MCF 10A (cell line): ENCODE measurements at regions not wholly inside any gene's neighbourhood (a gene's known extent, or its start where the extent isn't known, plus 50 kb on each side); places are given as distances from the start of the nearest gene placed in this dataset.

Experiments used
- BruUV-seq: library from RNA; stranded (reverse); fragments of 400-500 nt; replicated peaks from 2 replicates; lab custom pipeline; 2021; lab: Mats Ljungman, UMichigan
- CTCF ChIA-PET: fragments of 300-600 bp; sonication (Branson Sonifier 250); formaldehyde crosslinking; extraction: SDS; loops from one replicate; lab custom pipeline; 2021; ENCODE audit warnings: antibody characterized with exemption, inconsistent platforms; lab: Yijun Ruan, JAX
- POLR2A ChIA-PET: fragments of 300-600, 350-650 bp; sonication (Branson Sonifier 250); formaldehyde crosslinking; extraction: SDS; loops from one replicate; lab custom pipeline; 2020; ENCODE audit warnings: antibody characterized with exemption, inconsistent platforms; lab: Yijun Ruan, JAX
- DNase-seq: peaks from one replicate; pipeline ENCODE4 v3.0.0-alpha.2; 2018; ENCODE audit not compliant: unreplicated experiment
- H3K27ac Mint-ChIP-seq: one replicate; pipeline ENCODE4 v1.8.0; 2022; ENCODE audit warnings: mild to moderate bottlenecking, low read depth, mixed read lengths; ENCODE audit not compliant: unreplicated experiment
- H3K27me3 Mint-ChIP-seq: one replicate; pipeline ENCODE4 v1.8.0; 2022; ENCODE audit warnings: mixed read lengths; ENCODE audit not compliant: insufficient read depth, unreplicated experiment
- H3K36me3 Mint-ChIP-seq: one replicate; pipeline ENCODE4 v1.8.0; 2022; ENCODE audit warnings: mild to moderate bottlenecking, moderate library complexity, mixed read lengths; ENCODE audit not compliant: insufficient read depth, unreplicated experiment
- H3K4me1 Mint-ChIP-seq: one replicate; pipeline ENCODE4 v1.8.0; 2022; ENCODE audit warnings: mixed read lengths; ENCODE audit not compliant: insufficient read depth, unreplicated experiment
- H3K4me3 Mint-ChIP-seq: one replicate; pipeline ENCODE4 v1.8.0; 2022; ENCODE audit warnings: mild to moderate bottlenecking, moderate library complexity, mixed read lengths; ENCODE audit not compliant: unreplicated experiment
- H3K9me3 Mint-ChIP-seq: one replicate; pipeline ENCODE4 v1.8.0; 2022; ENCODE audit warnings: mixed read lengths; ENCODE audit not compliant: unreplicated experiment
- intact Hi-C: fragments of 100-400 bp; cut with micrococcal nuclease; formaldehyde crosslinking; loops from 2 replicates; pipeline ENCODE4 v1.14.1; 2022
- TF ChIP-seq, protein P1 (sequence below): fragments of 200-600 bp; IDR thresholded peaks from one replicate; pipeline ENCODE4 v1.8.0; 2022; ENCODE audit warnings: antibody characterized with exemption, mild to moderate bottlenecking; ENCODE audit not compliant: unreplicated experiment

DNA sequence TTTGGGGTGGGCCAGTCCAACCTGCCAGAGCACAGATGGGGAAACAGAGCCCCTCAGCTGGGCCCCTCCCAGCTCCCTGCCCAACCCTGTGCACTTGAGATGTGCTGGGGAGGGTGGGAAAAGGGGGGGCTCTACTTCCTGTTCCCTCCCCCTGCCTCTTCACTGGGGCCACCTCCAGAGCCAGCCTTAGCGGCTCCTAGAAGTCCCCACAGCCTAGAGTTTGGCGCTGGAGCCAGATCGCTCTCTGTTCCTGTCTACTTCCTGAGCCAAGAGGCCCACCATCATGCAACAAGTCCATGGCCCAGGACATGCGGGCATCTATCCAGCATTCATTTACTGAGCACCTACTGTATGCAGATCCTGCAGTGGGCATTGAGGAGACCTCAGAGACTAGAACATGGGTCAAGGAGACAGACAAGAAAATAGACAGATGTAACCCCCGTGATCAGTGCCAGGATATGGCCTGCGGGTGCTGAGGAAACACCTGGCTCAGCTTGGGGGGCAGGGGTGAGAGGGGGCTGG, 144.1 kb downstream of the SYF2 start:
- BruUV-seq = no TSS peak
- Mint-ChIP-seq H3K36me3 (no peaks in the 10 kb centered on the region), H3K4me1 (no peaks in the 10 kb centered on the region), H3K27me3 (no peaks in the 10 kb centered on the region), H3K4me3 (no peak overlapping the region), H3K9me3 (no peaks in the 10 kb centered on the region), H3K27ac (no peak overlapping the region)
- ChIA-PET POLR2A (no interaction called here), CTCF (no interaction called here)
- TF ChIP-seq, protein P1, sequence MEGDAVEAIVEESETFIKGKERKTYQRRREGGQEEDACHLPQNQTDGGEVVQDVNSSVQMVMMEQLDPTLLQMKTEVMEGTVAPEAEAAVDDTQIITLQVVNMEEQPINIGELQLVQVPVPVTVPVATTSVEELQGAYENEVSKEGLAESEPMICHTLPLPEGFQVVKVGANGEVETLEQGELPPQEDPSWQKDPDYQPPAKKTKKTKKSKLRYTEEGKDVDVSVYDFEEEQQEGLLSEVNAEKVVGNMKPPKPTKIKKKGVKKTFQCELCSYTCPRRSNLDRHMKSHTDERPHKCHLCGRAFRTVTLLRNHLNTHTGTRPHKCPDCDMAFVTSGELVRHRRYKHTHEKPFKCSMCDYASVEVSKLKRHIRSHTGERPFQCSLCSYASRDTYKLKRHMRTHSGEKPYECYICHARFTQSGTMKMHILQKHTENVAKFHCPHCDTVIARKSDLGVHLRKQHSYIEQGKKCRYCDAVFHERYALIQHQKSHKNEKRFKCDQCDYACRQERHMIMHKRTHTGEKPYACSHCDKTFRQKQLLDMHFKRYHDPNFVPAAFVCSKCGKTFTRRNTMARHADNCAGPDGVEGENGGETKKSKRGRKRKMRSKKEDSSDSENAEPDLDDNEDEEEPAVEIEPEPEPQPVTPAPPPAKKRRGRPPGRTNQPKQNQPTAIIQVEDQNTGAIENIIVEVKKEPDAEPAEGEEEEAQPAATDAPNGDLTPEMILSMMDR = no peak
- intact Hi-C loops = no loop called here
- DNase-seq = no peak

DNA sequence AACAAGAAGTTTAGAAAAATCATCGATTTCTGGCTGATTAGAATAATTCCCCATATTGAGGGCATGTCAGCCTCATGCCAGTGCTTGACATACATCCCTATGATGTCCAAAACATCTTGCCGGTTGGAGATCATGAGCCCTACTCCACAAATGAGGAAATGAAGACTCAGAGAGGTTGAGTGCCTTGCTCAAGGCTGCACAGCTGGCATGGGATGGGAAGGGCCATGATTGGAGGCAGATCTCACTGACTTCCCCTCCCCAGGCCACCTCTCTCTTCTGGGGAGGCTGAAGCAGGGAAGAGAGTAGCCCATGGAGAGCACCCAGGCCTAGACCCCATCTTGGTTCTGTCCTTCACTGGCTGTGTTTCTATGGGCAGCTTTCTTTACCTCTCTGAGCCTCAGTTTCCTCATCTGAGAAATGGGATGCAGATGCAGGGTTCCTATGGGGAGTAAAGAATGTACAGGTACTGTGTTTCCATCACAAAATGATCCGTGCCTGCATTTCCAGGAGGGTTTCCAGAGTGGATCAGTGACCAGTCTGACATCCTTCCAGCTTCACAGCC, 145.7 kb downstream of the SYF2 start:
- no peaks in the 10 kb centered on the region for H3K27me3 Mint-ChIP-seq
- H3K4me1 Mint-ChIP-seq = no peaks in the 10 kb centered on the region
- DNase-seq = no peak
- intact Hi-C loops = no loop called here
- no TSS peak for BruUV-seq
- H3K9me3 Mint-ChIP-seq = no peaks in the 10 kb centered on the region
- no peak overlapping the region for H3K27ac Mint-ChIP-seq
- no peak overlapping the region for H3K4me3 Mint-ChIP-seq
- ChIA-PET POLR2A (no interaction called here), CTCF (no interaction called here)
- TF ChIP-seq, protein P1 = no peak
- no peaks in the 10 kb centered on the region for H3K36me3 Mint-ChIP-seq

DNA sequence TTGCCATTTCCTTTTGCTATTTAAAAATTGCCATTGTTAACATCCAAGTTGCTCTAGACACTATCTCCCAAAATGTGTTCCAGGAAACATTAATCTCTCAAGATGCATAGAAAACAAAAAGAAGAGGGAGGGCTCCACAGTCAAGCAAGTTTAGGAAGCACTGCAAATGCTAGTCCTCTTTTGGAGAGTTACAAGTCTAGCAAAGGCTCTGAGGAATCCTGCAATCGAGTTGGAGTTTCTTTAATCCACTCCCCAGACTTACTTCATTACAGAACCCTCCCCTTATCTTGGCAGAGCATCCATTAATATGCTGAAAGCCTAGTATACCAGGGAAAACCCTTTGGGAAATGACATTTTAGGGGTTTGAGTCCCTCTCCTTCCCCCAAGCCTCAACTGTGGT, 147.9 kb downstream of the SYF2 start:
- ChIA-PET POLR2A (no interaction called here), CTCF (interaction anchor here (0.6 kb wide), 1 partner anchor 492 kb away, joined by 3 read pairs; no protein-coding TSS in a partner anchor)
- no peak overlapping the region for H3K4me3 Mint-ChIP-seq
- no peaks in the 10 kb centered on the region for H3K4me1 Mint-ChIP-seq
- TF ChIP-seq, protein P1 = no peak
- H3K27me3 Mint-ChIP-seq = no peaks in the 10 kb centered on the region
- no peaks in the 10 kb centered on the region for H3K9me3 Mint-ChIP-seq
- no peaks in the 10 kb centered on the region for H3K36me3 Mint-ChIP-seq
- intact Hi-C loops = no loop called here
- no TSS peak for BruUV-seq
- DNase-seq = no peak
- H3K27ac Mint-ChIP-seq = no peak overlapping the region

DNA sequence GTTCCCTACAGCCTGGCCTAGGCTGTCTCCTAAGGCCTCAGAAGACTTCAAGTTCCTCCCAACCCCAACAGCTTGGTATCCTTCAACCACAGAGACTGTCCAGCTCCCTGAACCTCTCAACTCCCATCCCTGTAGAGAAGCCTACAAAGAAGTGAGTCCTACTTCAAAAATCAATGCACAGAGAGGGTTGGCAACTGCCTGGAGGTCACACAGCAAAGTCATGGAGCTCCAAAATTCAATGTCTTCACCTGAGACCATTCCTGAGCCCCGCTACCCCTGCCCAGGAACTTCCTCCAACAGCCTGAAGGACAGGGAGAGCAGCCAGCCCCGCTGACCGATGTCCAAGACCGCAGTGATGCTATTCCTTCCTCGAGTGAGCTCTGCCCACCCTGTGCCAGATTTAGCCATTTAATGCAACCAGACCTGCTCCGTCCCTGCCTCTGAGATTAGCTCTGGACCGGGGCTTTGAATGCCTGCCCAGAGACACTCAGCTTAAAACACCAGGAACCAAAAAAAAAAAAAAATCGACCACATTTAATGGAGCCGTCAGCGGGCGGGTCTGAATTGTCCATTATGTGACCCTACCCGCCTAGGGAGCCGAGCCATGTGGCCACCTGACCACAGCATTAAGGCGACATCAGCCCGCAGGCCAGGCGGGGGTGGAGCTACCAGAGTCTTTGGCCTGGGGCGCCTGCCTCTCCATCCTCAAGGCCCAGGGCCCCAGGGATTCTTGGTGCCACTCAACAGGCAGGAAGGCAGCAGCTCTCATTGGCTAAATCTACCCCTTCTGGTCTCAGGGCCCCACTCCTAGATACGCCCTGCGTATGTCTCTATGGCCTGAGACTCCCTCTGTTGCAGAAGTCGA, 148.6 kb downstream of the SYF2 start:
- no peak for DNase-seq
- Mint-ChIP-seq H3K36me3 (no peaks in the 10 kb centered on the region), H3K27ac (no peak overlapping the region), H3K4me3 (no peak overlapping the region), H3K4me1 (no peaks in the 10 kb centered on the region), H3K9me3 (no peaks in the 10 kb centered on the region), H3K27me3 (no peaks in the 10 kb centered on the region)
- intact Hi-C loops = no loop called here
- ChIA-PET CTCF (interaction anchor here (0.6 to 1.3 kb wide), 3 partner anchors 17 to 491 kb away, joined by 3 read pairs; no protein-coding TSS in a partner anchor), POLR2A (no interaction called here)
- TF ChIP-seq, protein P1 = no peak
- no TSS peak for BruUV-seq
